HCT116 (cell line): ENCODE measurements at regions not wholly inside any gene's neighbourhood (a gene's known extent, or its start where the extent isn't known, plus 50 kb on each side); places are given as distances from the start of the nearest gene placed in this dataset.

Source experiments
- ATAC-seq: fragments of 200-7000 bp; cut with Tn5 transposase; 2 replicates; pipeline ENCODE4 v1.9.1; 2020; ENCODE audit warnings: mild to moderate bottlenecking, moderate library complexity
- BruUV-seq: library from RNA; stranded (reverse); fragments of 400-500 nt; replicated peaks from 2 replicates; lab custom pipeline; 2021; lab: Mats Ljungman, UMichigan
- CTCF ChIA-PET: fragments of 300-600 bp; sonication (Branson Sonifier 250); formaldehyde crosslinking; loops from one replicate; lab custom pipeline; 2021; ENCODE audit warnings: antibody characterized with exemption; lab: Charles Lee
- POLR2A ChIA-PET: fragments of 300-600, 350-600 bp; sonication (Branson Sonifier 250); formaldehyde crosslinking; loops from one replicate; lab custom pipeline; 2021; ENCODE audit warnings: antibody characterized with exemption; lab: Charles Lee
- RAD21 ChIA-PET, 2 experiments: fragments of 300-600 bp; sonication (Branson Sonifier 250); formaldehyde crosslinking; loops; one replicate each; lab custom pipeline; 2023; ENCODE audit warnings: low total read pairs in 2 of 2; ENCODE audit not compliant: uncharacterized antibody in 2 of 2, unreplicated experiment in 2 of 2, low non-redundant PET in 1 of 2; lab: Charles Lee
- DNase-seq: peaks from one replicate; pipeline ENCODE4 v3.0.0-alpha.2; 2010; ENCODE audit warnings: low read depth, low spot score
- H2AFZ ChIP-seq: fragments of 200-600 bp; shearing (Covaris generic), sonication (generic); 2 replicates; pipeline ENCODE4 v1.6.1; 2017; ENCODE audit warnings: low read depth, mixed run types, mixed read lengths, antibody characterized with exemption, low read length; ENCODE audit not compliant: poor library complexity, severe bottlenecking
- H3K27ac ChIP-seq: 2 replicates; pipeline ENCODE4 v1.5.1; 2012; ENCODE audit warnings: low read depth, low read length
- H3K27me3 ChIP-seq: fragments of 200-600 bp; sonication (generic); 2 replicates; pipeline ENCODE4 v1.6.1; 2016; ENCODE audit warnings: mixed run types, low read length, mixed read lengths; ENCODE audit not compliant: insufficient read depth
- H3K36me3 ChIP-seq, 2 experiments: fragments of 200-500 bp in 1 of 2; fragments of 200-600 bp in 1 of 2; sonication (Bioruptor generic) in 1 of 2; sonication (generic) in 1 of 2; 2 replicates each; pipeline versions ENCODE4 v1.5.1 to v1.6.1; 2014 to 2016; ENCODE audit warnings: low read length in 2 of 2, inconsistent platforms in 1 of 2, mixed read lengths in 1 of 2, mixed run types in 1 of 2; ENCODE audit not compliant: insufficient read depth in 2 of 2, control insufficient read depth in 1 of 2
- H3K4me1 ChIP-seq, 2 experiments: fragments of 200-600 bp in 1 of 2; sonication (generic) in 1 of 2; 2 replicates each; pipeline versions ENCODE4 v1.5.1 to v1.6.1; 2012 to 2017; ENCODE audit warnings: low read length in 2 of 2, inconsistent platforms in 1 of 2, mild to moderate bottlenecking in 1 of 2, mixed read lengths in 1 of 2, mixed run types in 1 of 2, moderate library complexity in 1 of 2; ENCODE audit not compliant: insufficient read depth in 2 of 2, control insufficient read depth in 1 of 2
- H3K4me2 ChIP-seq: fragments of 200-600 bp; sonication (generic); 2 replicates; pipeline ENCODE4 v1.6.1; 2017; ENCODE audit warnings: mixed run types, low read length, mixed read lengths
- H3K4me3 ChIP-seq, 2 experiments: fragments of 200-600 bp in 1 of 2; sonication (generic) in 1 of 2; replicated peaks in 1 of 2; 2 replicates each; pipeline ENCODE4 v1.5.1; 2011 to 2016; ENCODE audit warnings: low read length in 2 of 2, control low read depth in 1 of 2, low read depth in 1 of 2, mild to moderate bottlenecking in 1 of 2, mixed read lengths in 1 of 2, mixed run types in 1 of 2
- H3K79me2 ChIP-seq: fragments of 200-600 bp; sonication (generic); 2 replicates; pipeline ENCODE4 v1.6.1; 2017; ENCODE audit warnings: mild to moderate bottlenecking, mixed run types, low read length, moderate library complexity, mixed read lengths; ENCODE audit not compliant: insufficient read depth
- H3K9ac ChIP-seq: fragments of 200-600 bp; sonication (generic); 2 replicates; pipeline ENCODE4 v1.6.1; 2016; ENCODE audit warnings: low read length, mixed read lengths
- H3K9me2 ChIP-seq: fragments of 200-600 bp; sonication (generic), shearing (Covaris generic); 2 replicates; pipeline ENCODE4 v1.6.1; 2017; ENCODE audit warnings: mixed run types, mild to moderate bottlenecking, moderate library complexity; ENCODE audit not compliant: insufficient read depth
- H3K9me3 ChIP-seq, 2 experiments: fragments of 200-500 bp in 1 of 2; fragments of 200-600 bp in 1 of 2; sonication (Bioruptor generic) in 1 of 2; sonication (generic) in 1 of 2; 2 replicates each; pipeline ENCODE4 v1.6.1; 2014 to 2017; ENCODE audit warnings: low read length in 2 of 2, mixed read lengths in 2 of 2, inconsistent platforms in 1 of 2, low read depth in 1 of 2, mild to moderate bottlenecking in 1 of 2, mixed run types in 1 of 2, moderate library complexity in 1 of 2; ENCODE audit not compliant: control insufficient read depth in 1 of 2, insufficient read depth in 1 of 2
- H4K20me1 ChIP-seq: fragments of 200-600 bp; sonication (generic), shearing (Covaris generic); 2 replicates; pipeline ENCODE4 v1.6.1; 2017; ENCODE audit warnings: mixed run types, mild to moderate bottlenecking, moderate library complexity; ENCODE audit not compliant: insufficient read depth
- CBX3 ChIP-seq: IDR thresholded peaks from 2 replicates; pipeline ENCODE4 v1.6.1; 2012; ENCODE audit warnings: low read depth
- CEBPB ChIP-seq: IDR thresholded peaks from 2 replicates; pipeline ENCODE4 v1.6.1; 2012; ENCODE audit warnings: low read depth
- EGR1 ChIP-seq: IDR thresholded peaks from 2 replicates; pipeline ENCODE4 v1.6.1; 2012; ENCODE audit warnings: low read depth
- ELF1 ChIP-seq: IDR thresholded peaks from 2 replicates; pipeline ENCODE4 v1.6.1; 2012; ENCODE audit warnings: low read depth, borderline replicate concordance
- EZH2 ChIP-seq: fragments of 200-600 bp; sonication (generic); IDR thresholded peaks from 2 replicates; pipeline ENCODE4 v1.6.1; 2017; ENCODE audit warnings: antibody characterized with exemption, mixed run types
- EZH2phosphoT487 ChIP-seq: fragments of 200-600 bp; IDR thresholded peaks from 2 replicates; pipeline ENCODE4 v1.6.1; 2018; ENCODE audit warnings: antibody characterized with exemption, borderline replicate concordance
- FOSL1 ChIP-seq: IDR thresholded peaks from 2 replicates; pipeline ENCODE4 v1.6.1; 2012; ENCODE audit warnings: low read depth
- JUND ChIP-seq: IDR thresholded peaks from 2 replicates; pipeline ENCODE4 v1.6.1; 2012
- POLR2AphosphoS5 ChIP-seq: IDR thresholded peaks from 2 replicates; pipeline ENCODE4 v1.6.1; 2011; ENCODE audit warnings: mild to moderate bottlenecking, low read depth, low read length, moderate library complexity
- SIN3A ChIP-seq: IDR thresholded peaks from 2 replicates; pipeline ENCODE4 v1.6.1; 2012; ENCODE audit warnings: low read depth
- SP1 ChIP-seq: IDR thresholded peaks from 2 replicates; pipeline ENCODE4 v1.6.1; 2012; ENCODE audit warnings: low read depth
- SRF ChIP-seq: IDR thresholded peaks from 2 replicates; pipeline ENCODE4 v1.6.1; 2012; ENCODE audit warnings: low read depth
- YY1 ChIP-seq: IDR thresholded peaks from 2 replicates; pipeline ENCODE4 v1.6.1; 2011; ENCODE audit warnings: low read length, low read depth, moderate library complexity, mild to moderate bottlenecking; ENCODE audit not compliant: insufficient replicate concordance; ENCODE audit errors: extremely low read depth
- ZFX ChIP-seq: fragments of 450-650 bp; IDR thresholded peaks from 2 replicates; pipeline ENCODE4 v1.6.1; 2017
- intact Hi-C: fragments of 100-400 bp; cut with micrococcal nuclease; formaldehyde crosslinking; loops from 2 replicates; pipeline ENCODE4 v1.10.0; 2022
- TF ChIP-seq, protein P1 (sequence below): IDR thresholded peaks from 2 replicates; pipeline ENCODE4 v1.6.1; 2012
- TF ChIP-seq, protein P2 (sequence below): IDR thresholded peaks from 2 replicates; pipeline ENCODE4 v1.6.1; 2012
- TF ChIP-seq, protein P3 (sequence below), 3 experiments: fragments of 200-600 bp in 1 of 3; sonication (generic) in 1 of 3; IDR thresholded peaks in 2 of 3; conservative IDR thresholded peaks in 1 of 3; 2 replicates each; pipeline ENCODE4 v1.5.1; 2012 to 2017; ENCODE audit warnings: low read depth in 2 of 3, low read length in 2 of 3, antibody characterized with exemption in 1 of 3, borderline replicate concordance in 1 of 3, control low read depth in 1 of 3, mild to moderate bottlenecking in 1 of 3, mixed read lengths in 1 of 3, mixed run types in 1 of 3, moderate library complexity in 1 of 3; ENCODE audit not compliant: insufficient read depth in 1 of 3

DNA sequence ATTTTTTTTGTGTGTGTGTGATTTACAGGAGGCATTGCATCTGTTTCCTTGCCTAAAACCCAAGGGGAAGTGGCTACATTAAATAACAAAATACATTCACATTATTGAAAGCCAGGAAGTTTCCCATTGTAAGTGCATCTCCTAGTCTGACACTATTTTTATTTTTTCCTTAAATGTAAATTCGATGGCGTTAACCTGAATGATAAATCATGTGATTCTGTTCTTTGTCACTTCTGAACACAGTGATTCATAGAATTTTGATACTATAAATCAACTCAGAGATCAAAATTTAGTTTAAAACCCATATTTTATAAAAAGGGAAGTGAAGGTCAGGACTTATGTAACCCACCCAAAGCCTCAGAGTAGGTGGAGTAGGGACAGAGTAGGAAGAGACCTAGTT is 258.1 kb downstream of the GABRG1 start (continued):
- no peak for TF ChIP-seq JUND

DNA sequence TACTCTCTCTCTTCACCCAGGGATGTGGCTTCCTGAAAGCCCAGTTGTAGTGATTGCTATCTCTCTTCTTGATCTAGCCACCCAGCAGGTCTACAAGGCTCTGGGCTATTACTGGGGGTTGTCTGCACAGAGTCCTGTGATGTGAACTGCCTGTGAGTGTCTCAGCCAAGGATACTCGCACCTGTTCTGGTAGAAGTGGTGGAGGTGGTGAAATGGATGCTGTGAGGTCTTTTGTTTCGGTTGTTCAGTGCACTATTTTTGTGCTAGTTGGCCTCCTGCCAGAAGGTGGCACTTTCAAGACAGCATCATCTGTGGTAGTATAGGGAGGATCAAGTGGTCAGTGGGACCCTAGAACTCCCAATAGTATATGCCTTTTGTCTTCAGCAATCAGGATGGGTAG is 268.0 kb downstream of the GABRG1 start:
- TF ChIP-seq CBX3 (no peak), FOSL1 (no peak), JUND (no peak), EZH2phosphoT487 (no peak), SRF (no peak), POLR2AphosphoS5 (no peak), ZFX (no peak), ELF1 (no peak), SIN3A (no peak), EGR1 (no peak), YY1 (no peak), CEBPB (no peak), SP1 (no peak), EZH2 (no peak)
- TF ChIP-seq, protein P1, sequence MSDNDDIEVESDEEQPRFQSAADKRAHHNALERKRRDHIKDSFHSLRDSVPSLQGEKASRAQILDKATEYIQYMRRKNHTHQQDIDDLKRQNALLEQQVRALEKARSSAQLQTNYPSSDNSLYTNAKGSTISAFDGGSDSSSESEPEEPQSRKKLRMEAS, result no peak
- TF ChIP-seq, protein P2, sequence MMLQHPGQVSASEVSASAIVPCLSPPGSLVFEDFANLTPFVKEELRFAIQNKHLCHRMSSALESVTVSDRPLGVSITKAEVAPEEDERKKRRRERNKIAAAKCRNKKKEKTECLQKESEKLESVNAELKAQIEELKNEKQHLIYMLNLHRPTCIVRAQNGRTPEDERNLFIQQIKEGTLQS, result no peak
- TF ChIP-seq, protein P3, sequence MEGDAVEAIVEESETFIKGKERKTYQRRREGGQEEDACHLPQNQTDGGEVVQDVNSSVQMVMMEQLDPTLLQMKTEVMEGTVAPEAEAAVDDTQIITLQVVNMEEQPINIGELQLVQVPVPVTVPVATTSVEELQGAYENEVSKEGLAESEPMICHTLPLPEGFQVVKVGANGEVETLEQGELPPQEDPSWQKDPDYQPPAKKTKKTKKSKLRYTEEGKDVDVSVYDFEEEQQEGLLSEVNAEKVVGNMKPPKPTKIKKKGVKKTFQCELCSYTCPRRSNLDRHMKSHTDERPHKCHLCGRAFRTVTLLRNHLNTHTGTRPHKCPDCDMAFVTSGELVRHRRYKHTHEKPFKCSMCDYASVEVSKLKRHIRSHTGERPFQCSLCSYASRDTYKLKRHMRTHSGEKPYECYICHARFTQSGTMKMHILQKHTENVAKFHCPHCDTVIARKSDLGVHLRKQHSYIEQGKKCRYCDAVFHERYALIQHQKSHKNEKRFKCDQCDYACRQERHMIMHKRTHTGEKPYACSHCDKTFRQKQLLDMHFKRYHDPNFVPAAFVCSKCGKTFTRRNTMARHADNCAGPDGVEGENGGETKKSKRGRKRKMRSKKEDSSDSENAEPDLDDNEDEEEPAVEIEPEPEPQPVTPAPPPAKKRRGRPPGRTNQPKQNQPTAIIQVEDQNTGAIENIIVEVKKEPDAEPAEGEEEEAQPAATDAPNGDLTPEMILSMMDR (IDR thresholded peaks at IDR 0.05 in 2 of 3, conservative IDR thresholded peaks at IDR 0.05 in 1 of 3; ENCODE audit: borderline replicate concordance in 1 of 3, insufficient read depth in 1 of 3, low read depth in 2 of 3, low read length in 2 of 3), result no peak
- Histone ChIP-seq H3K9me2 (no peaks in the 10 kb centered on the region), H2AFZ (no peak overlapping the region), H3K9me3 (peaks cover 0 to 34% of the 10 kb centered on the region in 2 experiments; a peak in 2 of 4 replicates), H3K4me2 (no peak overlapping the region), H3K36me3 (no peaks in the 10 kb centered on the region), H3K27ac (no peak overlapping the region), H3K79me2 (no peaks in the 10 kb centered on the region), H3K4me1 (no peaks in the 10 kb centered on the region), H3K4me3 (no peak overlapping the region), H3K27me3 (no peaks in the 10 kb centered on the region), H4K20me1 (no peaks in the 10 kb centered on the region), H3K9ac (no peak overlapping the region)
- CTCF ChIA-PET, result no interaction called here
- no peak for ATAC-seq
- POLR2A ChIA-PET, result no interaction called here
- BruUV-seq, result no TSS peak
- RAD21 ChIA-PET, result no interaction called here
- intact Hi-C loops, result no loop called here
- no peak for DNase-seq
